ENCODE measurements at regions not wholly inside any gene's neighbourhood (a gene's known extent, or its start where the extent isn't known, plus 50 kb on each side); places are given as distances from the start of the nearest gene placed in this dataset.

GRCh38 chr4:117637347-117637746 lies 396.9 kb upstream of the NDST3 start:
- TF ChIP-seq CTCF (IDR thresholded peaks at IDR 0.05; ENCODE audit: insufficient read depth, low read length) (no peak), POLR2AphosphoS5 (IDR thresholded peaks at IDR 0.05; ENCODE audit: low read depth) (no peak), GABPA (IDR thresholded peaks at IDR 0.05; ENCODE audit: low read depth) (no peak), REST (IDR thresholded peaks at IDR 0.05; ENCODE audit: insufficient replicate concordance, low read depth) (no peak)
